ENCODE measurements at regions not wholly inside any gene's neighbourhood (a gene's known extent, or its start where the extent isn't known, plus 50 kb on each side); places are given as distances from the start of the nearest gene placed in this dataset.

- TF ChIP-seq CTCF (IDR thresholded peaks at IDR 0.05; ENCODE audit: control extremely low read depth in 1 of 3, insufficient read depth in 1 of 3, low read depth in 1 of 3, low read length in 3 of 3) (no peak), RFX5 (IDR thresholded peaks at IDR 0.05; ENCODE audit: borderline replicate concordance, low read depth, low read length) (no peak), SUZ12 (IDR thresholded peaks at IDR 0.05; ENCODE audit: low read length) (no peak), USF2 (IDR thresholded peaks at IDR 0.05; ENCODE audit: low read length) (no peak), TCF12 (IDR thresholded peaks at IDR 0.05; ENCODE audit: low read depth, low read length) (no peak), POLR2AphosphoS5 (IDR thresholded peaks at IDR 0.05; ENCODE audit: low read depth, low read length) (no peak), SIX5 (IDR thresholded peaks at IDR 0.05; ENCODE audit: low read depth, low read length) (no peak), TAF1 (IDR thresholded peaks at IDR 0.05; ENCODE audit: low read depth, low read length) (no peak), SIN3A (conservative IDR thresholded peaks at IDR 0.05 in 1 of 2, IDR thresholded peaks at IDR 0.05 in 1 of 2; ENCODE audit: low read depth in 1 of 2, low read length in 2 of 2) (no peak), PHF8 (conservative IDR thresholded peaks at IDR 0.05; ENCODE audit: low read depth, low read length) (no peak)
Observed at GRCh38 chr16:74146643-74147042, 150.0 kb upstream of the PSMD7 start.

Measured in H1 (cell line).